ENCODE measurements at regions not wholly inside any gene's neighbourhood (a gene's known extent, or its start where the extent isn't known, plus 50 kb on each side); places are given as distances from the start of the nearest gene placed in this dataset.

DNA sequence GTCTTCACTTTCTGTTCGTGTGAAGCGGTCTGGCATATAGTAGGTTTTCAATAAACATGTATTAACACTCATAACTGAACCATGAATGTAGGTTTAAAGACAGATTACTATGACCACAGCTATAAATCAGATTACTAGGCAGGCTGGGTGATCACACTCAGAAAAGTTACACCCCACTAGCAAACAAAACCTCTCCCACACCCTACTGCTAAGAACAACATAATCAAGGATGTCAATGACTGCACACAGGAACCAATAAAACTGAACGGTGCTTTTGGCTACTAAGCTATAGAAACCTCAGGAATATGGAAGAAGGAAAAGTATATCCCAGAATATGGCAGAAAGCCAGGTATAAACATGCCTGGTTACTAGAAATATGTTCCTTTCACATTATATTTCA is 676.9 kb downstream of the SMARCA1 start:
- TF ChIP-seq, protein P1, sequence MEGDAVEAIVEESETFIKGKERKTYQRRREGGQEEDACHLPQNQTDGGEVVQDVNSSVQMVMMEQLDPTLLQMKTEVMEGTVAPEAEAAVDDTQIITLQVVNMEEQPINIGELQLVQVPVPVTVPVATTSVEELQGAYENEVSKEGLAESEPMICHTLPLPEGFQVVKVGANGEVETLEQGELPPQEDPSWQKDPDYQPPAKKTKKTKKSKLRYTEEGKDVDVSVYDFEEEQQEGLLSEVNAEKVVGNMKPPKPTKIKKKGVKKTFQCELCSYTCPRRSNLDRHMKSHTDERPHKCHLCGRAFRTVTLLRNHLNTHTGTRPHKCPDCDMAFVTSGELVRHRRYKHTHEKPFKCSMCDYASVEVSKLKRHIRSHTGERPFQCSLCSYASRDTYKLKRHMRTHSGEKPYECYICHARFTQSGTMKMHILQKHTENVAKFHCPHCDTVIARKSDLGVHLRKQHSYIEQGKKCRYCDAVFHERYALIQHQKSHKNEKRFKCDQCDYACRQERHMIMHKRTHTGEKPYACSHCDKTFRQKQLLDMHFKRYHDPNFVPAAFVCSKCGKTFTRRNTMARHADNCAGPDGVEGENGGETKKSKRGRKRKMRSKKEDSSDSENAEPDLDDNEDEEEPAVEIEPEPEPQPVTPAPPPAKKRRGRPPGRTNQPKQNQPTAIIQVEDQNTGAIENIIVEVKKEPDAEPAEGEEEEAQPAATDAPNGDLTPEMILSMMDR (conservative IDR thresholded peaks at IDR 0.05 in 1 of 2, IDR thresholded peaks at IDR 0.05 in 1 of 2; ENCODE audit: extremely low read depth in 1 of 2, insufficient read depth in 1 of 2, low read depth in 1 of 2, low read length in 2 of 2) = no peak
- no peak for TF ChIP-seq EZH2 (IDR thresholded peaks at IDR 0.05; ENCODE audit: borderline replicate concordance, low read length)
